HG03575 (cell line): ENCODE measurements at regions not wholly inside any gene's neighbourhood (a gene's known extent, or its start where the extent isn't known, plus 50 kb on each side); places are given as distances from the start of the nearest gene placed in this dataset.

ENCODE experiments used
- ATAC-seq: cut with Tn5 transposase; IDR thresholded peaks from one replicate; pipeline ENCODE4 v1.9.1; 2021; ENCODE audit not compliant: unreplicated experiment, insufficient number of reproducible peaks, low FRiP score; ENCODE audit errors: extremely low read depth

GRCh38 chr2:64350996-64351395 is 103.0 kb upstream of the LGALSL start:
- ATAC-seq, result no peak

- ATAC-seq, result no peak
These were observed 101.7 kb upstream of the LGALSL start for GRCh38 chr2:64352292-64352691.

GRCh38 chr2:64354857-64355680 is 98.9 kb upstream of the LGALSL start:
- no peak for ATAC-seq

- ATAC-seq, result no peak
These were observed 97.1 kb upstream of the LGALSL start for GRCh38 chr2:64356906-64357305.

- no peak for ATAC-seq
These were observed 94.6 kb upstream of the LGALSL start for GRCh38 chr2:64359171-64359891.

GRCh38 chr2:64359892-64360657 is 93.9 kb upstream of the LGALSL start:
- ATAC-seq, result no peak

GRCh38 chr2:64361151-64361938 is 92.6 kb upstream of the LGALSL start:
- ATAC-seq, result no peak

- ATAC-seq, result no peak
These were observed 91.4 kb upstream of the LGALSL start for GRCh38 chr2:64362562-64363026.

GRCh38 chr2:64363140-64363539 is 90.8 kb upstream of the LGALSL start:
- ATAC-seq, result no peak

GRCh38 chr2:64363848-64364247 is 90.1 kb upstream of the LGALSL start:
- ATAC-seq, result no peak

- no peak for ATAC-seq
These were observed 86.3 kb upstream of the LGALSL start for GRCh38 chr2:64367444-64368232.

- ATAC-seq, result no peak
These were observed 84.3 kb upstream of the LGALSL start for GRCh38 chr2:64369706-64370105.

GRCh38 chr2:64371727-64372126 is 82.2 kb upstream of the LGALSL start:
- no peak for ATAC-seq

GRCh38 chr2:64374686-64375085 is 79.3 kb upstream of the LGALSL start:
- ATAC-seq, result no peak

GRCh38 chr2:64376926-64377325 is 77.0 kb upstream of the LGALSL start:
- no peak for ATAC-seq

- ATAC-seq, result no peak
These were observed 74.8 kb upstream of the LGALSL start for GRCh38 chr2:64379186-64379585.

- no peak for ATAC-seq
These were observed 73.0 kb upstream of the LGALSL start for GRCh38 chr2:64380853-64381527.
